Endothelial cell (in vitro differentiated cells): ENCODE measurements at regions not wholly inside any gene's neighbourhood (a gene's known extent, or its start where the extent isn't known, plus 50 kb on each side); places are given as distances from the start of the nearest gene placed in this dataset.

Source experiments
- DNase-seq: peaks from one replicate; pipeline ENCODE4 v3.0.0; 2021; ENCODE audit warnings: low spot score
- H3K27ac Mint-ChIP-seq: one replicate; pipeline ENCODE4 v1.8.0; 2021; ENCODE audit warnings: mixed read lengths, inconsistent platforms; ENCODE audit not compliant: unreplicated experiment
- H3K27me3 Mint-ChIP-seq: one replicate; pipeline ENCODE4 v1.8.0; 2021; ENCODE audit warnings: mild to moderate bottlenecking, moderate library complexity, mixed read lengths, inconsistent platforms; ENCODE audit not compliant: unreplicated experiment
- H3K36me3 Mint-ChIP-seq: one replicate; pipeline ENCODE4 v1.8.0; 2021; ENCODE audit warnings: mild to moderate bottlenecking, low read depth, mixed read lengths, inconsistent platforms; ENCODE audit not compliant: unreplicated experiment
- H3K4me1 Mint-ChIP-seq: one replicate; pipeline ENCODE4 v1.8.0; 2021; ENCODE audit warnings: mild to moderate bottlenecking, mixed read lengths, inconsistent platforms; ENCODE audit not compliant: unreplicated experiment
- H3K4me3 Mint-ChIP-seq: one replicate; pipeline ENCODE4 v1.8.0; 2021; ENCODE audit warnings: mild to moderate bottlenecking, mixed read lengths, inconsistent platforms; ENCODE audit not compliant: unreplicated experiment
- H3K9me3 Mint-ChIP-seq: one replicate; pipeline ENCODE4 v1.8.0; 2021; ENCODE audit warnings: mixed read lengths, inconsistent platforms; ENCODE audit not compliant: unreplicated experiment
- TF ChIP-seq, protein P1 (sequence below): fragments of 200-600 bp; sonication (generic); IDR thresholded peaks from one replicate; pipeline ENCODE4 v1.5.0; 2021; ENCODE audit warnings: antibody characterized with exemption; ENCODE audit not compliant: unreplicated experiment

DNA sequence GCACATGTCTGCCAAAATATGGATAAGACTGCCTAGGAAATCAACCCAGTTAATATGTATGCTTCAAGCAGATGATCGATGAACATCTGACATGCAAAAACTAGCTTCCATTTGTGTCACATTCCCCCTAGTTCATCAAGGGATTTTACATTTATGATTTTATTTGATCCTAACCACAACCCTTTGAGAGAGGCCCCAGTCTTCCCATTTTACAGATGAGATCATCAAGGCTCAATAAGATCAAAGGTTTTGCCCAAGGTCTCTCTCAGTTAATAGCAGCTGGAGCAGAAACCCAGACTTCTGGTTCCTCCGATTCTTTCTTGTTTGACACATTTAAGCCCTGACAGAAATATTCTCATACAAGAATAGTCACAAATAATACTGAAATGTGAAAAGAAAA is 107.7 kb upstream of the PPP2R5A start:
- DNase-seq: no peak
- Mint-ChIP-seq H3K27ac (no peak overlapping the region), H3K9me3 (no peaks in the 10 kb centered on the region), H3K4me3 (no peak overlapping the region), H3K27me3 (peaks cover 1% of the 10 kb centered on the region), H3K4me1 (no peaks in the 10 kb centered on the region), H3K36me3 (no peaks in the 10 kb centered on the region)
- TF ChIP-seq, protein P1, sequence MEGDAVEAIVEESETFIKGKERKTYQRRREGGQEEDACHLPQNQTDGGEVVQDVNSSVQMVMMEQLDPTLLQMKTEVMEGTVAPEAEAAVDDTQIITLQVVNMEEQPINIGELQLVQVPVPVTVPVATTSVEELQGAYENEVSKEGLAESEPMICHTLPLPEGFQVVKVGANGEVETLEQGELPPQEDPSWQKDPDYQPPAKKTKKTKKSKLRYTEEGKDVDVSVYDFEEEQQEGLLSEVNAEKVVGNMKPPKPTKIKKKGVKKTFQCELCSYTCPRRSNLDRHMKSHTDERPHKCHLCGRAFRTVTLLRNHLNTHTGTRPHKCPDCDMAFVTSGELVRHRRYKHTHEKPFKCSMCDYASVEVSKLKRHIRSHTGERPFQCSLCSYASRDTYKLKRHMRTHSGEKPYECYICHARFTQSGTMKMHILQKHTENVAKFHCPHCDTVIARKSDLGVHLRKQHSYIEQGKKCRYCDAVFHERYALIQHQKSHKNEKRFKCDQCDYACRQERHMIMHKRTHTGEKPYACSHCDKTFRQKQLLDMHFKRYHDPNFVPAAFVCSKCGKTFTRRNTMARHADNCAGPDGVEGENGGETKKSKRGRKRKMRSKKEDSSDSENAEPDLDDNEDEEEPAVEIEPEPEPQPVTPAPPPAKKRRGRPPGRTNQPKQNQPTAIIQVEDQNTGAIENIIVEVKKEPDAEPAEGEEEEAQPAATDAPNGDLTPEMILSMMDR: no peak

DNA sequence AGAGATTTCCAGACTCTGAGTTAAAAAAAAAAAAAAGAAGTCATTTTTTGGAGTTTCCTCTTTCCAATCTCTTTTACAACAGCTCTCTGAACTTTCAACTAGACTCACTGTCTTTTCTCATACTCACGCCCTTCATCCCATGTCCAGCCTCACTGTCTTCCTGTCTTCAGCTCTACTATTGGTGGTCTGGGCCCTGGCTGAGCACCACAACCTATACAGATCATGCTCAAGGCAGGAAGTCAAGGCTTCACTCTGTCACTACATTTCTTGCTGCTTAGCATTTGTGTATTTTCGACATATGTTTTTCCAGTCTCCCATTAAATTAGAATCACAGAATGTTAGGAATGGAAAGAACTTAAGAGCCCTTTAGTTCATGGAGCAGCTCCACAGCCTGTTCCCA is 106.4 kb upstream of the PPP2R5A start:
- Mint-ChIP-seq H3K4me3 (no peak overlapping the region), H3K36me3 (no peaks in the 10 kb centered on the region), H3K27me3 (peaks cover 1% of the 10 kb centered on the region), H3K9me3 (no peaks in the 10 kb centered on the region), H3K4me1 (no peaks in the 10 kb centered on the region), H3K27ac (no peak overlapping the region)
- TF ChIP-seq, protein P1: no peak
- no peak for DNase-seq

DNA sequence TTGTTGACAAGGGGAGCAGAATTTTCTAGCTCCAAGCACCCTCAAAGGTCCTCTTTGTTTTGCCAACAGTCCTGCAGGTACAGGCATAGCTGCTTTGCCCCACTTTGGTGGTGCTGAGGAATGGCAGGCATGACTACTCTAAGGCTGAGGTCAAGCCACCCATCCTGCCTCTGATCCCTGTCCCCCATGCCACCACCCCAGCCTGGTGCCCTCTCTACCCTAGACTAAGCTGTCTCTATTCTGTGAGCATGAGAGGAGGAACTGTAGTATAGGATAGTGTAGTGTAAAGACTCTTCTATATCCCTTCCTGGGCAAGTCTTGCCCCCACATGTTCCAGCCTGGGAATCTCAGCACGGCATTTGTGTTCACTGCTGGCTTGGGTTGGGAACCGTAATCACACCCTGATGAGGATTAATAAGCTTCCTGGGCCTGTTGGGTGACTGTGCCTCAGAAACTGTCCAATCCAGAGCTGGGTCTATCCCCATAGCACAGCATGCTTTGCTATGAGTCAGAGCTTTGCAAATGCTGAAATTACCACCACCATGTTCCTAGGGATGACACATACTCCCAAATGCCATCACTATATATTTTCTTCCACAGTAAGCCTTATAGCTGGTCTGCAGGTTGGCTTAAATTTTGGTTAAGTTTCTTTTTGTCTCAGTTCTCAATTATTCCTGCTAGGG is 105.7 kb upstream of the PPP2R5A start:
- H3K4me1 Mint-ChIP-seq: no peaks in the 10 kb centered on the region
- no peak overlapping the region for H3K4me3 Mint-ChIP-seq
- TF ChIP-seq, protein P1: no peak
- H3K9me3 Mint-ChIP-seq: no peaks in the 10 kb centered on the region
- no peaks in the 10 kb centered on the region for H3K36me3 Mint-ChIP-seq
- H3K27ac Mint-ChIP-seq: no peak overlapping the region
- no peak for DNase-seq
- H3K27me3 Mint-ChIP-seq: peaks cover 3% of the 10 kb centered on the region

DNA sequence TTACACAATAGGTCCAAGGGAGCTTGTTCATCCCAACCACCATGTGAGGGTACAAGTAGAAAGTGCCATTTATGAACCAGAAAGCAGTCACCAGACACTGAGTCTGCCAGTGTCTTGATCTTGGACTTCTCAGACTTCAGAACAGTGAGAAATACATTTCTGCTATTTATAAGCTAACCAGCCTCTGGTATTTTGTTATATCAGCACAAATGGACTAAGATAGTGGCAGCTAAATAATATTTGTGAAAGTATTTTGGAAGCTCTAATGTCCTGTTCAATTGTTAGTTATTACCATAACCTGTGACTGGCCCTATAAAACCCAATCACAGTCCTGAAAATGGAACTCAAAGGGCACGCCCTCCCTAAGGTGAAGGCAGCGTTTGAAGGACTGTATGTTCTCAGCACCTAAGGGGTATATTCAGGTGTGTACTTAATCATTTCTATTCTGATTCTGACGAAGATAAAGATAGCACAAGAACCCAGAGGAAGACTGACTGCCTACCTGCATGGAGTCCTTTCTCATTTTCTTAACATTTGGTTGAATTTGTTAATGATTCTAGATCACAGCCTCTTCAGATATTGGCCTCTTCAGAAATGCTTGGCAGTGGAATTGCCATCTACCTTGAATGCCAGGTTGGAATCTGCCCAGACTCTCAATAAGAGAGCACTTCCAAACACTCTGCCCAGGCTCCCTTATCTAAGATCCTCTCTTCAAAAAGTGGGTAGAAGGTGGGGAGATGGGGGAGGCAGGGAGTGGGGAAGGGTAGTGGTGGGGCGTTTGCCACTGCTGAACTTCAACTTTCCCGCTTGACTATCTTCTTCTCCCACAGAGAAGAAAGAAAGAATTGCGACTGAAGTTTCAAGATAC is 104.0 kb upstream of the PPP2R5A start:
- H3K36me3 Mint-ChIP-seq: no peaks in the 10 kb centered on the region
- TF ChIP-seq, protein P1: no peak
- no peak overlapping the region for H3K4me3 Mint-ChIP-seq
- no peak overlapping the region for H3K27ac Mint-ChIP-seq
- DNase-seq: no peak
- peaks cover 1% of the 10 kb centered on the region for H3K4me1 Mint-ChIP-seq
- peaks cover 3% of the 10 kb centered on the region for H3K27me3 Mint-ChIP-seq
- no peaks in the 10 kb centered on the region for H3K9me3 Mint-ChIP-seq

- Mint-ChIP-seq H3K27ac (no peak overlapping the region), H3K36me3 (no peaks in the 10 kb centered on the region), H3K9me3 (no peaks in the 10 kb centered on the region), H3K4me1 (peaks cover 6% of the 10 kb centered on the region), H3K4me3 (no peak overlapping the region), H3K27me3 (peaks cover 3% of the 10 kb centered on the region)
- DNase-seq: no peak
- TF ChIP-seq, protein P1: no peak
These were observed 103.0 kb upstream of the PPP2R5A start for GRCh38 chr1:212182171-212182570.
